Lung (tissue), 11 donors: ENCODE measurements at regions not wholly inside any gene's neighbourhood (a gene's known extent, or its start where the extent isn't known, plus 50 kb on each side); places are given as distances from the start of the nearest gene placed in this dataset.
A peak's percentile ranks its signal among the peaks of the same experiment; 100 is the strongest.

Experiments
- ATAC-seq: fragments of 200-7000 bp; cut with Tn5 transposase; one replicate; pipeline ENCODE4 v1.9.1; 2020; ENCODE audit warnings: moderate number of reproducible peaks; ENCODE audit not compliant: insufficient read depth, low FRiP score
- DNase-seq, 3 donors: peaks; one replicate each; pipeline ENCODE4 v3.0.0-alpha.2; 2013 to 2017
- H3K27ac ChIP-seq, 2 donors: one replicate each; pipeline ENCODE4 v1.5.1; 2013; ENCODE audit warnings: mild to moderate bottlenecking in 2 of 2, moderate library complexity in 2 of 2, control low read depth in 1 of 2, inconsistent platforms in 1 of 2, low read depth in 1 of 2, low read length in 1 of 2
- H3K27me3 ChIP-seq, 3 donors: one replicate each; pipeline ENCODE4 v1.5.1; 2013; ENCODE audit warnings: low read length in 2 of 3; ENCODE audit not compliant: control insufficient read depth in 3 of 3, insufficient read depth in 3 of 3
- H3K36me3 ChIP-seq, 4 donors: one replicate each; pipeline ENCODE4 v1.5.1; 2013; ENCODE audit warnings: low read length in 4 of 4, mild to moderate bottlenecking in 1 of 4, moderate library complexity in 1 of 4; ENCODE audit not compliant: control insufficient read depth in 4 of 4, insufficient read depth in 4 of 4
- H3K4me1 ChIP-seq, 5 donors: one replicate each; pipeline ENCODE4 v1.5.1; 2013; ENCODE audit warnings: low read length in 5 of 5, mild to moderate bottlenecking in 2 of 5, moderate library complexity in 1 of 5; ENCODE audit not compliant: control insufficient read depth in 5 of 5, insufficient read depth in 5 of 5
- H3K4me3 ChIP-seq: one replicate; pipeline ENCODE4 v1.5.1; 2013; ENCODE audit warnings: mild to moderate bottlenecking, control low read depth, moderate library complexity
- H3K9ac ChIP-seq, 2 donors: one replicate each; pipeline ENCODE4 v1.5.1; 2013; ENCODE audit warnings: low read length in 2 of 2, control low read depth in 1 of 2; ENCODE audit not compliant: insufficient read depth in 1 of 2
- H3K9me3 ChIP-seq, 4 donors: one replicate each; pipeline ENCODE4 v1.5.1; 2013; ENCODE audit warnings: low read length in 3 of 4, mild to moderate bottlenecking in 1 of 4, moderate library complexity in 1 of 4; ENCODE audit not compliant: control insufficient read depth in 4 of 4, insufficient read depth in 3 of 4
- CTCF ChIP-seq: IDR thresholded peaks from 2 replicates; pipeline ENCODE4 v1.5.1; 2012; ENCODE audit warnings: mild to moderate bottlenecking; ENCODE audit errors: control extremely low read depth, extremely low read depth
- whole genome bisulfite sequencing, 2 donors: extraction: QIAGEN DNeasy Blood & Tissue Kit; methylation state at CpG; one replicate each; pipeline ENCODE4 v1.1.7; 2013; 5-methylcytosine and 5-hydroxymethylcytosine counted together
- donor health status: control.
- donor health status: control.
- donor health status: Bipolar disorder and iron deficiency.
- donor health status: healthy.
- donor health status: DM: yes; HTN: yes; CAD: no.

- H3K9ac ChIP-seq, result no peak overlapping the region
- ATAC-seq (no peak), DNase-seq (peak; percentile 91 to 92 (median 92))
- H3K9me3 ChIP-seq, result peaks cover 0 to 2% (median 0%) of the 10 kb centered on the region in 4 donors
- TF ChIP-seq CTCF, result no peak
- H3K4me1 ChIP-seq, result peaks cover 0 to 32% (median 11%) of the 10 kb centered on the region in 5 donors
- H3K36me3 ChIP-seq, result no peaks in the 10 kb centered on the region
- 6 to 52% methylated on average over 11 to 15 of the region's 15 CpGs for WGBS, 2 donors
- no peak overlapping the region for H3K4me3 ChIP-seq
- H3K27ac ChIP-seq, result no peak overlapping the region
- H3K27me3 ChIP-seq, result peaks cover 0 to 10% (median 4%) of the 10 kb centered on the region in 3 donors
Measured at GRCh38 chrX:39477762-39478120, 620.0 kb downstream of the BCOR start.

GRCh38 chrX:39479856-39480255 is 617.9 kb downstream of the BCOR start:
- no peak for DNase-seq
- Histone ChIP-seq H3K9me3 (peaks cover 0 to 4% (median under 1%) of the 10 kb centered on the region in 4 donors), H3K27me3 (peaks cover 0 to 15% (median 0%) of the 10 kb centered on the region in 3 donors), H3K4me1 (peaks cover 0 to 40% (median 11%) of the 10 kb centered on the region in 5 donors), H3K4me3 (no peak overlapping the region), H3K9ac (no peak overlapping the region), H3K36me3 (no peaks in the 10 kb centered on the region), H3K27ac (no peak overlapping the region)
- ATAC-seq, result no peak
- no peak for TF ChIP-seq CTCF
- 71 to 72% methylated on average over 4 of the region's 4 CpGs for WGBS, 2 donors

- no peak overlapping the region for H3K27ac ChIP-seq
- no peak overlapping the region for H3K9ac ChIP-seq
- peaks cover 0 to 20% (median 0%) of the 10 kb centered on the region in 3 donors for H3K27me3 ChIP-seq
- 59 to 65% methylated on average over 1 of the region's 1 CpG for WGBS, 2 donors
- no peak for DNase-seq
- H3K36me3 ChIP-seq, result no peaks in the 10 kb centered on the region
- H3K4me3 ChIP-seq, result no peak overlapping the region
- H3K9me3 ChIP-seq, result peaks cover 0 to 6% (median under 1%) of the 10 kb centered on the region in 4 donors
- no peak for TF ChIP-seq CTCF
- H3K4me1 ChIP-seq, result peaks cover 0 to 43% (median 7%) of the 10 kb centered on the region in 5 donors
- ATAC-seq, result no peak
Measured at GRCh38 chrX:39480963-39481362, 616.8 kb downstream of the BCOR start.

GRCh38 chrX:39481621-39482020 is 616.1 kb downstream of the BCOR start:
- WGBS, 2 donors, result 74 to 93% methylated on average over 4 of the region's 4 CpGs
- ATAC-seq (no peak), DNase-seq (no peak)
- Histone ChIP-seq H3K9me3 (peaks cover 0 to 6% (median under 1%) of the 10 kb centered on the region in 4 donors), H3K9ac (no peak overlapping the region), H3K27ac (no peak overlapping the region), H3K36me3 (no peaks in the 10 kb centered on the region), H3K4me1 (peaks cover 0 to 36% (median 4%) of the 10 kb centered on the region in 5 donors), H3K27me3 (peaks cover 0 to 22% (median 4%) of the 10 kb centered on the region in 3 donors), H3K4me3 (no peak overlapping the region)
- TF ChIP-seq CTCF, result no peak
